NCI-H1694 treated with DMSO at 0.1 percent for 48 hours (cell line): ENCODE measurements at regions not wholly inside any gene's neighbourhood (a gene's known extent, or its start where the extent isn't known, plus 50 kb on each side); places are given as distances from the start of the nearest gene placed in this dataset.

Experiments used
- DNase-seq: peaks from one replicate; lab custom pipeline; 2025; lab: John Stamatoyannopoulos, UW

DNA sequence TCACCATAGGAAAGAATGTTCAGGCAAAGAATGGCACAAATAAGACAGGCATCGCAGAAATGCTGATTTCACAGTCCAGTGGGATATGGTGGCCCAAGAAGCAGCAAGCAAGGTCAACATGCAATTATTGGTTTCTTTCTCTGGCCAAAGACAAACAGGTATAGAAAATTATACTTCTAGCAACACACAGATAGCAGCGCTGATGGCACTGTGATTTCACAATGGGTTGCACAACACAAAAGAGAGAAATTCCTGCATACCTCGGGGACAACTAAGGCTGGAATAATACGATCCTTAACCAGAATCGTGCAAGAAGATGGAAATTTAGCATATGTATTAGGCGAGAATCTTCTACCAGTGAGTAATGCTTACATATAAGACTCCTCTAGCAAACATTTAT, 76.3 kb upstream of the NR2F2 start:
- DNase-seq = no peak

DNA sequence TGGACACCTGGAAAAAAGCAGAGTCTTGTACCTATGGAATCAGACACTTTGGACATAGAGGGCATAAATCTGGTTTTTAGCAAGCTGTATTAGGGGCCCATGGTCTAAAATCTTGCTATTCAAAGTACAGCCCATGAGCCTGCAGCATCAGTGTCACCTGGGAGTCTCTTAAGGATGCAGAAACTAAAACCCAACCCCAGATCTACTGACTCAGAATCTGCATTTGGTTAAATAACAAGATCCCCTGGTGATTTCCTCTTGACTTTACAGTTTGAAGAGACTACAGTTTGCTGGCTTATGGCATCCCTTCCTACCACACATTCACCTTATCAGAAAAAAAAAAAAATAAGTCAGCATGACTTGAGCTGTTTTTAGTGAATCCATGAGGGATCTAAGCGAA, 74.9 kb upstream of the NR2F2 start:
- DNase-seq = no peak

- no peak for DNase-seq
Observed at GRCh38 chr15:96261575-96262034, 68.9 kb upstream of the NR2F2 start.

DNA sequence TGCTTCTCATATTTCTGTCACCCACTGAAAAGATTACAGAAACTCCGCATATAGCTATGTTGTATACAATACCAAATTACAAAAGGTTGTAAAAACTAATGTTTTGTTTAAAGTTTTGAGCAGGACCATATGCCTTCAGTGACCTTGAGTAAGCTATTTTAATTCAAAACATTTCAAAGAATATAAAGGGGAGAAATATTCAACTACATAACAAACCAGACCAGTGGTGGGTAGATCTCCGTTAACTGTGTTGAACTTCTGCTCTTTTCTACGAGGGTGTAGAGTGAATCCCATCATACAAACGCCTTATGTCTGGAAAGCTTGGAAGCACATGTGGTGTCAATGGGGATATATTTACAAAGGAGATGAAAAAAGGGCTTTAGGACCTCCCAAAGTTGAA, 68.4 kb upstream of the NR2F2 start:
- no peak for DNase-seq

- no peak for DNase-seq
Observed at GRCh38 chr15:96262549-96263489, 67.7 kb upstream of the NR2F2 start.

DNA sequence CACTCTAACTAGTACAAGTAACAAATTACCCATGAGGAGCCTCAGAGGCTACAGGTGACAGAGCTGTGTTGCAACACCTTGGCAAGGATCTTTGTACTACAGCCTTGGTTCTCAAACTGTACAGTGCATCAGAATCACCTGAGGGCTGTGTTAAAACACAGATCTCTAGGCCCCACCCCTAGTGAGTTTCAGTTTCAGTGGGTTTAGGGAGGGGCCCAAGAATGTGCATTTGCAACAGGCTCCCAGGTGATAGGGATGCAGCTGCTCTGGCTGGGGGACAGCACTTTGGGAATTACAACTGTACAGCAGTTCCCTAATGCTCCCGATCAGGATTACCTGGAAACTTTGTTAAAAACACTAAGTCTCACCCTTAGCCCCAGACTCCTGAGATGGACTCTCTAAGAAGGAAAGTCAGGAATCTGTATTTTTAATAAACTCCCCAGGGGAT, 66.1 kb upstream of the NR2F2 start:
- DNase-seq = no peak

- DNase-seq = no peak
Observed at GRCh38 chr15:96264801-96265515, 65.5 kb upstream of the NR2F2 start.

DNA sequence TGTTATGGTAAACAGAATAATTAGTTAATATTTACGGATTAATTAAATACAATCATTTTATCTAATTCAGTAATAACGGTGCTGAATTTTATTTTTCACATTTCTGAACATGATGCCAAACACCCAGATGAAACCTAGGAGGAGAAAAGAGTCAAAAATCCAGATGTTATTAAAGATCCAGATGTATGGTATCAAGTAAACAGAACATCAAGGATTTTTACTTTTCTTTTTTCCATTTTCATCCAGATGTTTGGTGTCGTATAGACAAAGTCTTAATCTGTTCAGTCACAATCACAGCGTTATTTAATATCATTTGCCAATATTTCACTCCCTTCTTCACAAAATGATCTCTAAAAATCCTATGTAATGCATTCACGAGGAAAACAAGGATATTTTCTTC, 64.0 kb upstream of the NR2F2 start:
- DNase-seq = no peak

DNA sequence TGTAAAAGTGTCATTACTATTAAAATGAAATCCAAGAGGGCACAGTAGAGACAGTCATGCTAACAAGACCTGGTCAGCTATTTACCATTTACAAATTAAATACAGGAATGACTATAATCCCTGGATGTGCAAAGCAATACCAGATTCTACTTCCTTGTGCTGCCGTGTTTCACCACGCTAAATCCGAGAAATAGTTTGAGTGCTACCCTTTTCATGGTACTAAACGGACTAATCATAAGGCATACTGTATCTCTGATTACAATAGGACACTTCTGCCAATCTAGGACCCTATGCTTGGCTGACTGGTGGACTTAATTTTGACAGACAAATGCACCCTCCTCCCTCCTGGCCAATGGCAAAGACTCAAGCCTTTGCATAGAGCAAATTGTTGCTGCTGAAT, 63.0 kb upstream of the NR2F2 start:
- DNase-seq = no peak

DNA sequence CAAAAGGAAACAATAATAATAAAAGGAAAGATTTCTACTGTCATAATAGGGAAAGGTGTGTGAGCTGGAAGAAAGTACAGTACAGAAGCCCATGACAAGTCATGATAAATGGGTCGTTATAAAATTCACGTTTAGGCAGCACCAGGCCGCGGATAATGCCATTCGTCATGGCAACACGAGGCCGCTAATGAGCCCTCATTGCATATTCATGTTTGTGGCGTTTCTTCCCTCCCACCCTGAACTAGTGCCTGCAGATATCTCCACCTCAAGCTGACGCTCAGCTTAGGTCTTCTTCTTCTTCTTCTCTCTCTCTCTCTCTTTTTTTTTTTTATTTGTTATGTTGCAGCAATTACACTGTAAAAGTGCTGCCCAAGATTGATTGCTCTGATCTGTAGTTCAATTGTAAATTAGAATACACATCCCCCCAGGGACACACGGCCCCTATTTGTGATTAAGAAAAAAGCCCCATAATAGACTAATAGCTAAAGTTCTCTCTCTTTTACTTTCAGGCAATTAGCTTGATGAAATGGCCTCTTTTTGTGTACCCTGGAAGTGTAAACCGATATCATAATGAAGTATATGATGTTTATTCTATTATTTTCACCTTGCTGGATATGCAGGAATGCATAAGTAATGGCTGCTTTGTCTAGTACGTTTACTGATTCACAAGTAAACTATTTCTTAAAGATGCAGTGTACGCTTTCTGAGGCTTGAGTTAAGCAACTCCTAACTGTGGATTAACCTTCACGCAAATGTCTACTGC, 61.9 kb upstream of the NR2F2 start:
- no peak for DNase-seq

DNA sequence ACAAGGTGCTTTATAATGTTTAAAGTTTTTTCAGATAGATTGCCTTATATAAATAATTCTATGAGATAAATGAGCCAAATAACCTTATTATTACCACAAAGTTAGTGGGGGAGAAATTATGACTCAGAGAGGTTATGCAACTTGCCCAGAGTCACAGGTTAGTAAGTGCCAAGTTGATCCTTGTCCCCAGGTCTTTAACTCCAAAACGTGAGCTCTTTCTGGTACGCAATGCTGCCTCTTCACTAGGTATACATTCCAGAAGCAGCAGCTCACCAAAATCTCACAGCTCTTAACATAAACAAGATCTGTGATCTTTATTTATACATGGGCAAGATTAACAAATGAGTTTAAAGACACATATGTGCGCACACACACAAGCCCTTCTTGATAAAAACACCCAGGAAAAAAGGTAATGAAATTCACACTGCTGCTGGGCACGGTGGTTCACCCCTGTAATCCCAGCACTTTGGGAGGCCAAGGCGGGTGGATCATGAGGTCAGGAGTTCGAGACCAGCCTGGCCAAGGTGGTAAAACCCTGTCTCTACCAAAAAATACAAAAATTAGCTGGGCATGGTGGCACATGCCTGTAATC, 59.8 kb upstream of the NR2F2 start:
- no peak for DNase-seq

DNA sequence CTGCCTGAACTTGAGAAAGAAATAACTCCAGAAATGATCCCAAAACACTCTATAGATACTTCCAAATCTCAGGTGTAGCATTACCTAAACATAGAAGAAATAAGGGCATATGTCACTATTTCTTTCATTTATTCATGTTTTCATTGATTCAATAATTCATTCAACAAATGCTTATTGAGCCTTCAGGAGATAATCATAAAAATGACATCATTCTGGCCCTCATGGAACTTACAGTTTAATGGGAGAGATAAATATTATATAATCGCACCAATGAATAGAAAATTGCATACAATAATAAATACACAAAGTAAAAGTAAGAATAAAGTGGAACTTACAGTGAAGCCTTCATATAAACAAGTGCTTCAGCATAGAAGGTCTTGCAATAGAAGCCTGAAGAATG, 58.1 kb upstream of the NR2F2 start:
- no peak for DNase-seq

GRCh38 chr15:96273317-96274086, 57.0 kb upstream of the NR2F2 start:
- DNase-seq = no peak

DNA sequence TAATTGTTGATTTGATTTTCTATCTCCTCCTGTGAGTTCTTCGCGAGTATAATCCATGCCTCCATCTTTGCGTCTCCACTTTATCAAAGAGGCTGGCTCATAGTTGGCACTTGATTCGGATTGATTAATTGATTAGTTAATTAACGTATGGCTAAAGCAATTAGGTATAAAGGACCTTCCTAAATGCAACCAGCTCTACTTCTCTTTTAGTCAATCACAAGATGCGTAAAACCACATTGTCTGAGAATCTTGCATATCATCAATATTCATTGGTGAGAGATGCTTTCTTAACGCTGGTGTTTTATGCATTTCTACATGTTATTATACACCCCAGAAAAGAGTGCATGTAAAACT, 56.4 kb upstream of the NR2F2 start:
- no peak for DNase-seq

GRCh38 chr15:96274698-96275097, 55.8 kb upstream of the NR2F2 start:
- DNase-seq = no peak

- no peak for DNase-seq
Observed at GRCh38 chr15:96276438-96277210, 53.9 kb upstream of the NR2F2 start.
